SKM-1 treated with dmso at 0.1 percent for 144 hours (cell line): ENCODE measurements at regions not wholly inside any gene's neighbourhood (a gene's known extent, or its start where the extent isn't known, plus 50 kb on each side); places are given as distances from the start of the nearest gene placed in this dataset.
"Not testable (repeated sequence)": the region's sequence is repeated elsewhere in the genome, so short reads cannot be mapped to it uniquely, and the experiment has no call there.

Experiments used
- DNase-seq: peaks from one replicate; lab custom pipeline; 2025; ENCODE audit not compliant: unreplicated experiment; lab: John Stamatoyannopoulos, UW

GRCh38 chr10:94218493-94219183 is 144.1 kb downstream of the NOC3L start:
- no peak for DNase-seq

- no peak for DNase-seq
These were observed 142.9 kb downstream of the NOC3L start for GRCh38 chr10:94219829-94220228.

- DNase-seq, result no peak
These were observed 142.0 kb downstream of the NOC3L start for GRCh38 chr10:94220717-94221116.

- DNase-seq, result no peak
These were observed 138.9 kb downstream of the NOC3L start for GRCh38 chr10:94223702-94224370.

- DNase-seq, result no peak
These were observed 138.1 kb downstream of the NOC3L start for GRCh38 chr10:94224656-94225055.

- DNase-seq, result no peak
These were observed 137.2 kb downstream of the NOC3L start for GRCh38 chr10:94225589-94225988.

GRCh38 chr10:94230134-94230785 is 132.5 kb downstream of the NOC3L start:
- no peak for DNase-seq

GRCh38 chr10:94232711-94233383 is 129.9 kb downstream of the NOC3L start:
- no peak for DNase-seq

GRCh38 chr10:94235461-94235860 is 127.3 kb downstream of the NOC3L start:
- no peak for DNase-seq

GRCh38 chr10:94238006-94238617 is 124.6 kb downstream of the NOC3L start:
- DNase-seq, result no peak

- DNase-seq, result no peak
These were observed 123.0 kb downstream of the NOC3L start for GRCh38 chr10:94239696-94240095.

- no peak for DNase-seq
These were observed 122.2 kb downstream of the NOC3L start for GRCh38 chr10:94240491-94240890.

- DNase-seq, result no peak
These were observed 121.8 kb downstream of the NOC3L start for GRCh38 chr10:94240901-94241300.

- no peak for DNase-seq
These were observed 111.6 kb downstream of the NOC3L start for GRCh38 chr10:94251098-94251497.

- no peak for DNase-seq
These were observed 111.2 kb downstream of the NOC3L start for GRCh38 chr10:94251568-94251967.

GRCh38 chr10:94257407-94257806 is 105.3 kb downstream of the NOC3L start:
- not testable (repeated sequence) for DNase-seq

GRCh38 chr10:94260455-94260854 is 102.3 kb downstream of the NOC3L start:
- no peak for DNase-seq

- no peak for DNase-seq
These were observed 98.7 kb downstream of the NOC3L start for GRCh38 chr10:94264085-94264484.

GRCh38 chr10:94266091-94266490 is 96.6 kb downstream of the NOC3L start:
- no peak for DNase-seq

- no peak for DNase-seq
These were observed 94.1 kb downstream of the NOC3L start for GRCh38 chr10:94268652-94269051.

GRCh38 chr10:94274142-94274787 is 88.5 kb downstream of the NOC3L start:
- DNase-seq, result no peak
